PC-3 (cell line): ENCODE measurements at regions not wholly inside any gene's neighbourhood (a gene's known extent, or its start where the extent isn't known, plus 50 kb on each side); places are given as distances from the start of the nearest gene placed in this dataset.

Source experiments
- EZH2phosphoT487 ChIP-seq: fragments of 300-600 bp; sonication (generic); IDR thresholded peaks from 2 replicates; pipeline ENCODE4 v1.6.1; 2018; ENCODE audit warnings: mild to moderate bottlenecking, antibody characterized with exemption, low read length, borderline replicate concordance
- TF ChIP-seq, protein P1 (sequence below): fragments of 300-600 bp; sonication (generic); conservative IDR thresholded peaks from 2 replicates; pipeline ENCODE4 v1.5.1; 2017; ENCODE audit warnings: antibody characterized with exemption, low read depth, mild to moderate bottlenecking, low read length

DNA sequence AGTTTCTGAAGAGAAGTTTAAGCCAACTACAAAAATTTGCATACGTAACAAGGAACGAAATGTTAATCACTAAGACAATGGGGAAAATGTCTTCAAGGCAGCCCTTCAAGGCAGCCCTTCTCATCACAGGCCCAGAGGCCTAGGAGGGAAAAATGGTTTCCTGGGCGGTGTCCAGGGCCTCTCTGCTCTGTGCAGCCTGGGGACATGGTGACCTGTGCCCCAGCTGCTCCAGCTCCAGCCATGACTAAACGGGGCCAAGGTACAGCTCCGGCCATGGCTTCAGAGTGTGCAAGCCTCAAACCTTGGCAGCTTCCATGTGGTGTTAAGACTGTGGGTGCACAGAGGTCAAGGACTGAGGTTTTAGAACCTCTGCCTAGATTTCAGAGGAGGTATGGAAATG is 325.1 kb downstream of the FRK start:
- TF ChIP-seq, protein P1, sequence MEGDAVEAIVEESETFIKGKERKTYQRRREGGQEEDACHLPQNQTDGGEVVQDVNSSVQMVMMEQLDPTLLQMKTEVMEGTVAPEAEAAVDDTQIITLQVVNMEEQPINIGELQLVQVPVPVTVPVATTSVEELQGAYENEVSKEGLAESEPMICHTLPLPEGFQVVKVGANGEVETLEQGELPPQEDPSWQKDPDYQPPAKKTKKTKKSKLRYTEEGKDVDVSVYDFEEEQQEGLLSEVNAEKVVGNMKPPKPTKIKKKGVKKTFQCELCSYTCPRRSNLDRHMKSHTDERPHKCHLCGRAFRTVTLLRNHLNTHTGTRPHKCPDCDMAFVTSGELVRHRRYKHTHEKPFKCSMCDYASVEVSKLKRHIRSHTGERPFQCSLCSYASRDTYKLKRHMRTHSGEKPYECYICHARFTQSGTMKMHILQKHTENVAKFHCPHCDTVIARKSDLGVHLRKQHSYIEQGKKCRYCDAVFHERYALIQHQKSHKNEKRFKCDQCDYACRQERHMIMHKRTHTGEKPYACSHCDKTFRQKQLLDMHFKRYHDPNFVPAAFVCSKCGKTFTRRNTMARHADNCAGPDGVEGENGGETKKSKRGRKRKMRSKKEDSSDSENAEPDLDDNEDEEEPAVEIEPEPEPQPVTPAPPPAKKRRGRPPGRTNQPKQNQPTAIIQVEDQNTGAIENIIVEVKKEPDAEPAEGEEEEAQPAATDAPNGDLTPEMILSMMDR: no peak
- no peak for TF ChIP-seq EZH2phosphoT487
